K562 (cell line): ENCODE measurements at regions not wholly inside any gene's neighbourhood (a gene's known extent, or its start where the extent isn't known, plus 50 kb on each side); places are given as distances from the start of the nearest gene placed in this dataset.

Experiments
- ATAC-seq: fragments of 200-7000 bp; cut with Tn5 transposase; 3 replicates; pipeline ENCODE4 v1.9.1; 2020; ENCODE audit warnings: moderate library complexity
- BruUV-seq: library from RNA; stranded (reverse); fragments of 400-500 nt; replicated peaks from 2 replicates; lab custom pipeline; 2021; lab: Mats Ljungman, UMichigan
- CTCF ChIA-PET: fragments of 300-600 bp; formaldehyde crosslinking; extraction: SDS; loops from one replicate; lab custom pipeline; 2021; ENCODE audit warnings: low intra/inter-chr PET ratio; lab: Yijun Ruan, JAX
- POLR2A ChIA-PET: fragments of 300-600, 350-650 bp; sonication (Branson Sonifier 250); formaldehyde crosslinking; extraction: SDS; loops from one replicate; lab custom pipeline; 2021; ENCODE audit warnings: antibody characterized with exemption, inconsistent platforms; lab: Yijun Ruan, JAX
- DNase-seq, 4 experiments: peaks; one replicate each; pipeline versions ENCODE4 v3.0.0 to v3.0.0-alpha.2; 2011 to 2018; ENCODE audit warnings: low spot score in 3 of 4, mixed read lengths in 3 of 4; ENCODE audit errors: extremely low read depth in 1 of 4
- FAIRE-seq: peaks from 2 replicates; lab custom pipeline; 2011; peaks lifted over from hg19 to GRCh38; lab: Jason Lieb, UNC
- H2AFZ ChIP-seq: 2 replicates; pipeline ENCODE4 v1.6.0; 2011; ENCODE audit warnings: low read depth, low read length, control low read depth, inconsistent platforms
- H3K27ac ChIP-seq: fragments of 200-600 bp; 3 replicates; pipeline ENCODE4 v1.8.0; 2011; ENCODE audit warnings: low read depth, mild to moderate bottlenecking, control low read depth, inconsistent platforms, low read length, moderate library complexity, mixed read lengths; ENCODE audit errors: extremely low read depth
- H3K27me3 ChIP-seq, 2 experiments: fragments of 300-600 bp in 1 of 2; 2 replicates in 1 of 2; 3 replicates in 1 of 2; pipeline versions ENCODE4 v1.6.0 to v1.8.0; 2011; ENCODE audit warnings: inconsistent platforms in 2 of 2, low read length in 2 of 2, mild to moderate bottlenecking in 1 of 2, mixed read lengths in 1 of 2, moderate library complexity in 1 of 2; ENCODE audit not compliant: control insufficient read depth in 2 of 2, insufficient read depth in 2 of 2
- H3K36me3 ChIP-seq: fragments of 300-600 bp; 3 replicates; pipeline ENCODE4 v1.8.0; 2011; ENCODE audit warnings: mild to moderate bottlenecking, low read length, inconsistent platforms; ENCODE audit not compliant: control insufficient read depth, insufficient read depth
- H3K4me1 ChIP-seq, 2 experiments: fragments of 200-600 bp in 1 of 2; replicated peaks in 1 of 2; 2 replicates in 1 of 2; 3 replicates in 1 of 2; pipeline versions ENCODE4 v1.5.1 to v1.8.0; 2011; ENCODE audit warnings: inconsistent platforms in 2 of 2, low read length in 2 of 2, mild to moderate bottlenecking in 1 of 2, mixed read lengths in 1 of 2, moderate library complexity in 1 of 2; ENCODE audit not compliant: control insufficient read depth in 2 of 2, insufficient read depth in 2 of 2
- H3K4me2 ChIP-seq: 2 replicates; pipeline ENCODE4 v1.6.1; 2011; ENCODE audit warnings: low read length, control low read depth, inconsistent platforms, mixed read lengths; ENCODE audit not compliant: insufficient read depth
- H3K4me3 ChIP-seq: fragments of 200-600 bp; sonication (generic), shearing (Covaris generic); 2 replicates; pipeline ENCODE4 v1.5.1; 2016; ENCODE audit warnings: control low read depth, inconsistent platforms
- H3K79me2 ChIP-seq: fragments of 200-600 bp; 3 replicates; pipeline ENCODE4 v1.8.0; 2011; ENCODE audit warnings: low read length, inconsistent platforms; ENCODE audit not compliant: control insufficient read depth, insufficient read depth
- H3K9ac ChIP-seq, 2 experiments: 2 replicates each; pipeline versions ENCODE4 v1.6.0 to v1.6.1; 2011; ENCODE audit warnings: low read depth in 2 of 2, low read length in 2 of 2, control low read depth in 1 of 2, inconsistent platforms in 1 of 2, mild to moderate bottlenecking in 1 of 2, mixed read lengths in 1 of 2; ENCODE audit not compliant: insufficient read depth in 1 of 2
- H3K9me1 ChIP-seq: one replicate; pipeline ENCODE4 v1.6.0; 2011; ENCODE audit warnings: inconsistent platforms, mild to moderate bottlenecking, low read length, moderate library complexity; ENCODE audit not compliant: control insufficient read depth, insufficient read depth
- H3K9me3 ChIP-seq: replicated peaks from 2 replicates; pipeline ENCODE4 v1.5.1; 2011; ENCODE audit warnings: low read depth, low read length, inconsistent platforms; ENCODE audit not compliant: control insufficient read depth, insufficient read depth
- H4K20me1 ChIP-seq: replicated peaks from 2 replicates; pipeline ENCODE4 v1.6.1; 2011; ENCODE audit warnings: low read length, inconsistent platforms, mixed read lengths; ENCODE audit not compliant: control insufficient read depth, insufficient read depth
- CHD2 ChIP-seq: IDR thresholded peaks from 2 replicates; pipeline ENCODE4 v1.6.1; 2011; ENCODE audit warnings: low read depth, low read length
- CLOCK ChIP-seq: fragments of 250-450 bp; sonication (Bioruptor Pico); IDR thresholded peaks from 2 replicates; pipeline ENCODE4 v1.4.0; 2020; ENCODE audit warnings: mild to moderate bottlenecking, moderate library complexity, borderline replicate concordance
- E2F1 ChIP-seq: sonication (generic); formaldehyde crosslinking; IDR thresholded peaks from 2 replicates; pipeline ENCODE4 v1.8.1; 2023; ENCODE audit warnings: mild to moderate bottlenecking, missing genetic modification reagents, moderate library complexity
- EHMT2 ChIP-seq: fragments of 450-650 bp; IDR thresholded peaks from 2 replicates; pipeline ENCODE4 v1.6.1; 2018; ENCODE audit warnings: antibody characterized with exemption
- ILF3 ChIP-seq: fragments of 450-650 bp; IDR thresholded peaks from 2 replicates; pipeline ENCODE4 v1.6.1; 2018; ENCODE audit warnings: antibody characterized with exemption, mild to moderate bottlenecking, moderate library complexity, borderline replicate concordance
- MEF2A ChIP-seq: IDR thresholded peaks from 2 replicates; pipeline ENCODE4 v1.6.1; 2011; ENCODE audit warnings: low read depth, mild to moderate bottlenecking, low read length, moderate library complexity; ENCODE audit not compliant: control insufficient read depth
- MTA3 ChIP-seq: fragments of 450-650 bp; formaldehyde crosslinking; IDR thresholded peaks from 2 replicates; pipeline ENCODE4 v1.6.1; 2017; ENCODE audit warnings: mild to moderate bottlenecking, borderline replicate concordance
- POLR2A ChIP-seq: fragments of 450-650 bp; conservative IDR thresholded peaks from 2 replicates; pipeline ENCODE4 v1.6.1; 2016
- POLR2G ChIP-seq: fragments of 200-400 bp; formaldehyde crosslinking; IDR thresholded peaks from 2 replicates; pipeline ENCODE4 v1.6.1; 2017; ENCODE audit warnings: low read depth, mild to moderate bottlenecking, antibody characterized with exemption, low read length, moderate library complexity
- SLC30A9 ChIP-seq: fragments of 250-450 bp; sonication (Bioruptor Pico); IDR thresholded peaks from 2 replicates; pipeline ENCODE4 v1.8.0; 2022; ENCODE audit warnings: mild to moderate bottlenecking, moderate library complexity
- TAF15 ChIP-seq: fragments of 200-400 bp; formaldehyde crosslinking; IDR thresholded peaks from 2 replicates; pipeline ENCODE4 v1.6.1; 2017; ENCODE audit warnings: mild to moderate bottlenecking, low read depth, low read length, moderate library complexity
- TCF3 ChIP-seq: sonication (generic); formaldehyde crosslinking; IDR thresholded peaks from 2 replicates; pipeline ENCODE4 v1.4.0; 2020; ENCODE audit warnings: mild to moderate bottlenecking, missing genetic modification reagents
- U2AF2 ChIP-seq: fragments of 200-400 bp; formaldehyde crosslinking; optimal IDR thresholded peaks from 2 replicates; pipeline ENCODE3; 2017; ENCODE audit warnings: low read depth, mild to moderate bottlenecking, low read length
- ZBTB2 ChIP-seq: fragments of 450-650 bp; IDR thresholded peaks from 2 replicates; pipeline ENCODE4 v1.6.1; 2016; ENCODE audit warnings: antibody characterized with exemption
- ZNF12 ChIP-seq: sonication (generic); formaldehyde crosslinking; IDR thresholded peaks from 2 replicates; pipeline ENCODE4 v1.4.0; 2020; ENCODE audit warnings: mild to moderate bottlenecking, missing genetic modification reagents
- ZNF561 ChIP-seq: fragments of 450-650 bp; formaldehyde crosslinking; conservative IDR thresholded peaks from 2 replicates; pipeline ENCODE4 v1.4.0; 2020; ENCODE audit warnings: mild to moderate bottlenecking, moderate library complexity
- ZNF707 ChIP-seq: fragments of 250-450 bp; sonication (Bioruptor Pico); conservative IDR thresholded peaks from 2 replicates; pipeline ENCODE4 v1.8.0; 2022; ENCODE audit warnings: inconsistent platforms, mild to moderate bottlenecking, moderate library complexity
- ZNF780A ChIP-seq: fragments of 250-450 bp; sonication (Bioruptor Pico); IDR thresholded peaks from 2 replicates; pipeline ENCODE4 v1.5.0; 2021; ENCODE audit warnings: mild to moderate bottlenecking
- WGBS: fragments of 100-300 bp; shearing (Covaris generic); methylation state at CpG from one replicate; pipeline ENCODE4 v1.1.6; 2016; ENCODE audit warnings: low coverage, mixed read lengths; ENCODE audit not compliant: insufficient coverage; ENCODE audit errors: missing lambda C conversion rate; 5-methylcytosine and 5-hydroxymethylcytosine counted together
- in situ Hi-C: fragments of 300-500 bp; cut with MboI; formaldehyde crosslinking; loops from 4 replicates; pipeline ENCODE4 v1.15.0; 2018; ENCODE audit warnings: inconsistent platforms, mixed read lengths
- intact Hi-C: fragments of 100-400 bp; cut with micrococcal nuclease; formaldehyde crosslinking; loops from 2 replicates; pipeline ENCODE4 v1.14.2; 2022

- intact Hi-C loops (no loop called here), in situ Hi-C loops (no loop called here)
- Histone ChIP-seq H3K79me2 (no peaks in the 10 kb centered on the region), H2AFZ (no peak overlapping the region), H3K4me1 (no peaks in the 10 kb centered on the region), H3K9me1 (no peaks in the 10 kb centered on the region), H4K20me1 (no peaks in the 10 kb centered on the region)
- FAIRE-seq: no peak
- TF ChIP-seq E2F1 (CRISPR knock-in tag) (no peak), TCF3 (CRISPR knock-in tag) (no peak), POLR2G (no peak), TAF15 (no peak), EHMT2 (no peak), CHD2 (no peak), SLC30A9 (CRISPR knock-in tag) (no peak), U2AF2 (no peak), POLR2A (no peak), MEF2A (no peak), ZNF780A (CRISPR knock-in tag) (no peak), ZNF561 (CRISPR knock-in tag) (no peak), ILF3 (no peak), ZNF707 (CRISPR knock-in tag) (no peak), CLOCK (CRISPR knock-in tag) (no peak), MTA3 (no peak), ZNF12 (CRISPR knock-in tag) (no peak), ZBTB2 (no peak)
- TF ChIP-seq, all 486 proteins: peak for 0
- CTCF ChIA-PET: no interaction called here
- no peak overlapping the region for H3K4me3 ChIP-seq
- no peaks in the 10 kb centered on the region for H3K36me3 ChIP-seq
- peaks cover 4 to 20% of the 10 kb centered on the region in 2 experiments; a peak in 3 of 5 replicates for H3K27me3 ChIP-seq
- no peaks in the 10 kb centered on the region for H3K9me3 ChIP-seq
- BruUV-seq: no TSS peak
- no peak overlapping the region for H3K4me2 ChIP-seq
- ATAC-seq (no peak), DNase-seq (no peak)
- POLR2A ChIA-PET: interaction anchor here (1.8 kb wide), 1 partner anchor 10 kb away, joined by 5 read pairs; no protein-coding TSS in a partner anchor
- WGBS: 0% methylated on average over 5 of the region's 6 CpGs
- H3K9ac ChIP-seq: no peak overlapping the region
- H3K27ac ChIP-seq: no peak overlapping the region
Measured at GRCh38 chr2:217030081-217030480, 170.2 kb upstream of the TNP1 start.
